PC-3 (cell line): ENCODE measurements at regions not wholly inside any gene's neighbourhood (a gene's known extent, or its start where the extent isn't known, plus 50 kb on each side); places are given as distances from the start of the nearest gene placed in this dataset.

Source experiments
- ATAC-seq: fragments of 200-7000 bp; cut with Tn5 transposase; 2 replicates; pipeline ENCODE4 v1.9.1; 2020; ENCODE audit warnings: mild to moderate bottlenecking, moderate library complexity
- BruUV-seq: library from RNA; stranded (reverse); fragments of 400-500 nt; replicated peaks from 2 replicates; lab custom pipeline; 2021; lab: Mats Ljungman, UMichigan
- CTCF ChIA-PET: fragments of 300-600 bp; sonication (Branson Sonifier 250); formaldehyde crosslinking; loops from one replicate; lab custom pipeline; 2022; ENCODE audit warnings: antibody characterized with exemption; lab: Charles Lee
- POLR2A ChIA-PET: fragments of 300-600 bp; sonication (Branson Sonifier 250); formaldehyde crosslinking; loops from one replicate; lab custom pipeline; 2022; ENCODE audit warnings: antibody characterized with exemption; ENCODE audit not compliant: unreplicated experiment; lab: Charles Lee
- DNase-seq: peaks from one replicate; pipeline ENCODE4 v3.0.0-alpha.2; 2015
- H2AFZ ChIP-seq: fragments of 300-600 bp; sonication (generic); 2 replicates; pipeline ENCODE4 v1.6.0; 2016; ENCODE audit warnings: antibody characterized with exemption, low read length
- H3F3A ChIP-seq: fragments of 300-600 bp; sonication (generic); one replicate; pipeline ENCODE4 v1.6.0; 2017; ENCODE audit warnings: antibody characterized with exemption, low read length, control low read depth, mild to moderate bottlenecking; ENCODE audit not compliant: unreplicated experiment
- H3K27ac ChIP-seq: fragments of 300-600 bp; sonication (generic); 2 replicates; pipeline ENCODE4 v1.5.1; 2016; ENCODE audit warnings: mild to moderate bottlenecking, low read length
- H3K27me3 ChIP-seq: fragments of 300-600 bp; sonication (generic); 2 replicates; pipeline ENCODE4 v1.6.1; 2016; ENCODE audit warnings: low read length, mixed read lengths
- H3K36me3 ChIP-seq: fragments of 300-600 bp; sonication (generic); 2 replicates; pipeline ENCODE4 v1.6.1; 2016; ENCODE audit warnings: low read depth, mixed run types, low read length, mixed read lengths
- H3K4me1 ChIP-seq: fragments of 300-600 bp; sonication (generic); 2 replicates; pipeline ENCODE4 v1.5.1; 2016; ENCODE audit warnings: low read length; ENCODE audit not compliant: insufficient read depth
- H3K4me2 ChIP-seq: fragments of 300-600 bp; sonication (generic); 2 replicates; pipeline ENCODE4 v1.6.0; 2016; ENCODE audit warnings: low read length
- H3K4me3 ChIP-seq: fragments of 300-600 bp; sonication (generic); 2 replicates; pipeline ENCODE4 v1.5.1; 2016; ENCODE audit warnings: mild to moderate bottlenecking, low read length, mixed read lengths
- H3K79me2 ChIP-seq: fragments of 300-600 bp; sonication (generic); 2 replicates; pipeline ENCODE4 v1.6.1; 2017; ENCODE audit warnings: low read length, mixed read lengths
- H3K9ac ChIP-seq: fragments of 300-600 bp; sonication (generic); 2 replicates; pipeline ENCODE4 v1.6.0; 2016; ENCODE audit warnings: mild to moderate bottlenecking, low read length
- H3K9me2 ChIP-seq: fragments of 300-600 bp; sonication (generic); replicated peaks from 2 replicates; pipeline ENCODE4 v1.6.1; 2016; ENCODE audit warnings: mixed run types, low read length, mixed read lengths
- H3K9me3 ChIP-seq: fragments of 300-600 bp; sonication (generic); 2 replicates; pipeline ENCODE4 v1.6.1; 2016; ENCODE audit warnings: low read length, mixed read lengths
- H4K20me1 ChIP-seq: fragments of 300-600 bp; sonication (generic); 2 replicates; pipeline ENCODE4 v1.6.1; 2016; ENCODE audit warnings: low read length, mixed read lengths
- CTCF ChIP-seq: fragments of 300-600 bp; sonication (generic); conservative IDR thresholded peaks from 2 replicates; pipeline ENCODE4 v1.5.1; 2017; ENCODE audit warnings: antibody characterized with exemption, low read depth, mild to moderate bottlenecking, low read length
- EZH2 ChIP-seq: fragments of 300-600 bp; sonication (generic); IDR thresholded peaks from one replicate; pipeline ENCODE4 v1.6.1; 2017; ENCODE audit warnings: antibody characterized with exemption, mild to moderate bottlenecking, low read length; ENCODE audit not compliant: unreplicated experiment
- EZH2phosphoT487 ChIP-seq: fragments of 300-600 bp; sonication (generic); IDR thresholded peaks from 2 replicates; pipeline ENCODE4 v1.6.1; 2018; ENCODE audit warnings: mild to moderate bottlenecking, antibody characterized with exemption, low read length, borderline replicate concordance
- intact Hi-C: fragments of 100-400 bp; cut with micrococcal nuclease; formaldehyde crosslinking; loops from 2 replicates; pipeline ENCODE4 v1.9.0; 2023

DNA sequence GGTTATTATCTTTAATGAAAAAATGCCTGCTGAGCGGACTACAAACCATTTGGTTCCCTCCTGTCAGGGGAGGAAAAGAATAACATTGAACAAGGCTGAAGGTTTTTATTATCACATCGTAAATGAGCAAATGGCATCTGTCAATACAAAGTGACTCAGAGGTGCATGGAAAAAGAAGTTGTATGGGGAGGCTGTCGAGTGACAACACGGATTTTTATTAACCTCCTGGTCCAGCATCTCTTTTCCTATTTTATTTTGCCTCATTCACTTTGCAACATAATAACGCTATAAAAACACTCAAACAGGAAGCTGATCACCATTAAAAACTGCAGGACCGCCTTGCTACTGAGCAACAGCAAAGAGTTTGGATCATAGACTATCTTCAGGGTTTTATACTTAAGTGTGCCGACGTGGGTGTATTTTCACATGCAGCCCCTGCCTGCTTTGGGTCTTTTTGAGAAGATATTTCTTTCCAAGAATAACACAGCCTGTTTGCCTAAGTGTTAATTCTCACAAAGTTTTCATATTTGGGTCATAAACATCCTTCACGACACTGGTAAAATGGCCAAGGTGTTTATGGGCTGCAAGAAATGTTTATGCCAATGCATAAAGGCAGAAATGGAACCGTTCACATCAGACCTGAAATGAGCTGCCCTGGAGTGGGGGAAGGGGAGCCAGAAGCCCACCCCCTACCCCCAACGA, 132.1 kb upstream of the SALL4 start:
- Histone ChIP-seq H3K9ac (no peak overlapping the region), H3F3A (peaks cover 5% of the 10 kb centered on the region), H3K9me2 (no peaks in the 10 kb centered on the region), H3K4me3 (peak overlapping the region; percentile 52), H3K9me3 (no peaks in the 10 kb centered on the region), H3K4me2 (peak overlapping the region; percentile 78), H3K4me1 (peaks cover 38% of the 10 kb centered on the region), H3K27me3 (no peaks in the 10 kb centered on the region), H2AFZ (peak overlapping the region; percentile 66), H3K36me3 (no peaks in the 10 kb centered on the region), H3K79me2 (no peaks in the 10 kb centered on the region), H4K20me1 (no peaks in the 10 kb centered on the region), H3K27ac (no peak overlapping the region)
- TF ChIP-seq CTCF (no peak), EZH2phosphoT487 (no peak), EZH2 (no peak)
- peak; percentile 81 for ATAC-seq
- intact Hi-C loops: loop anchor here (1.0 kb wide), 1 partner anchor 24 kb away; no protein-coding TSS in a partner anchor
- peak; percentile 82 for DNase-seq
- ChIA-PET CTCF (interaction anchor here (0.6 kb wide), 1 partner anchor 1141 kb away, joined by 9 read pairs; no protein-coding TSS in a partner anchor), POLR2A (no interaction called here)
- BruUV-seq: no TSS peak

- no peaks in the 10 kb centered on the region for H4K20me1 ChIP-seq
- no peaks in the 10 kb centered on the region for H3K9me3 ChIP-seq
- ChIA-PET POLR2A (interaction anchor here (0.5 kb wide), 1 partner anchor 17 kb away, joined by 10 read pairs; no protein-coding TSS in a partner anchor), CTCF (no interaction called here)
- TF ChIP-seq EZH2: no peak
- no peak for TF ChIP-seq CTCF
- no peak for TF ChIP-seq EZH2phosphoT487
- intact Hi-C loops: no loop called here
- H3K4me1 ChIP-seq: peaks cover 31% of the 10 kb centered on the region
- BruUV-seq: no TSS peak
- no peak overlapping the region for H3K27ac ChIP-seq
- no peak overlapping the region for H3K4me2 ChIP-seq
- H3K4me3 ChIP-seq: no peak overlapping the region
- H3K36me3 ChIP-seq: no peaks in the 10 kb centered on the region
- no peak for DNase-seq
- H2AFZ ChIP-seq: peak overlapping the region; percentile 0; the same call in 1 of the 2 replicates
- H3K27me3 ChIP-seq: no peaks in the 10 kb centered on the region
- ATAC-seq: no peak
- H3K9ac ChIP-seq: no peak overlapping the region
- no peaks in the 10 kb centered on the region for H3K79me2 ChIP-seq
- no peaks in the 10 kb centered on the region for H3F3A ChIP-seq
- H3K9me2 ChIP-seq: no peaks in the 10 kb centered on the region
These were observed 129.1 kb upstream of the SALL4 start for GRCh38 chr20:51931371-51931781.

DNA sequence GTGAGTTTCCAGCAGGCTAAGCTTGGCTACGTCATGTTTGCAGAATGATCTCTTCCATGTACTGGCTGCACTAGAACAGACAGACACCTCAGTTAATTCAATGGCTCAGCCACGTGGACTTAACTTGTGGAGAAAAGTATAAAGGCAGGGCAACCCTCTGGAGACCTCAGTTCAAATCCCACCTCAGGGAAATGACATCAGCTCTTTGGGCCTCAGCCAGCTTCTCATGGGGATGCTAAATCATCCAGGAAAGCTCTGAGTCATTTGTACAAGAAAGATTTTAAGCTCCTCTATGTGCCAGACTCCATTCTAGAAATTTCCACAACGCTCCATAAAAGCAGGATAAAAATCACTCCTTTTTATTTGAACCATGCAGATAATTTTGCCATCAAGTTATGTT, 128.5 kb upstream of the SALL4 start:
- H3K9ac ChIP-seq: no peak overlapping the region
- no TSS peak for BruUV-seq
- peaks cover 31% of the 10 kb centered on the region for H3K4me1 ChIP-seq
- H3K4me3 ChIP-seq: no peak overlapping the region
- H3K27me3 ChIP-seq: no peaks in the 10 kb centered on the region
- TF ChIP-seq EZH2: no peak
- TF ChIP-seq CTCF: no peak
- TF ChIP-seq EZH2phosphoT487: no peak
- H4K20me1 ChIP-seq: no peaks in the 10 kb centered on the region
- intact Hi-C loops: no loop called here
- H3K27ac ChIP-seq: no peak overlapping the region
- no peak overlapping the region for H2AFZ ChIP-seq
- DNase-seq: peak; percentile 75
- no peaks in the 10 kb centered on the region for H3K9me3 ChIP-seq
- H3K79me2 ChIP-seq: no peaks in the 10 kb centered on the region
- H3K9me2 ChIP-seq: no peaks in the 10 kb centered on the region
- CTCF ChIA-PET: no interaction called here
- H3K4me2 ChIP-seq: no peak overlapping the region
- POLR2A ChIA-PET: no interaction called here
- H3K36me3 ChIP-seq: no peaks in the 10 kb centered on the region
- ATAC-seq: no peak
- no peaks in the 10 kb centered on the region for H3F3A ChIP-seq
